ENCODE measurements at regions not wholly inside any gene's neighbourhood (a gene's known extent, or its start where the extent isn't known, plus 50 kb on each side); places are given as distances from the start of the nearest gene placed in this dataset.

DNA sequence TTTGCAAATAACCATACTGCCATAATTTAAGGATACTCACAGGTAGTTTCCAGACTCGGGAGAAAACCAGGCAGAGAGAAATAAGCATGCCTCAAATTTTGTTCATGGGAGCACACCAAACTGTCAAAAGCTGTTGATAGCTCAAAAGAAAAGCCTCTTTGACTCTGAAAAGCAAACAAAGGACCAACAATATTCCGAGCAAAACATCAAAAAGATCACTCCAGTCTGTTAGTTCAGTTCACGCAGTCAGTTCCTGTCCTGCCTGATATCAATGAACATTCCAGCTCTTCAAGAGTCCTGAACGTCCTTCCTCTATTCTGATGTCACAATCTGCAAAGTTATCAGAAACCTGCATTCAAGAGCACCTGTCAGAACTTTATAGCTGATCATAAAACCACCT, 78.7 kb downstream of the RRM2 start:
- WGBS, 2 donors = 66 to 80% methylated on average over 4 of the region's 4 CpGs
- Histone ChIP-seq H3K4me1 (no peaks in the 10 kb centered on the region), H3K9me3 (no peaks in the 10 kb centered on the region), H3K36me3 (no peaks in the 10 kb centered on the region), H3K27me3 (no peaks in the 10 kb centered on the region), H3K4me3 (no peak overlapping the region), H3K27ac (no peak overlapping the region)
- TF ChIP-seq, protein P1, sequence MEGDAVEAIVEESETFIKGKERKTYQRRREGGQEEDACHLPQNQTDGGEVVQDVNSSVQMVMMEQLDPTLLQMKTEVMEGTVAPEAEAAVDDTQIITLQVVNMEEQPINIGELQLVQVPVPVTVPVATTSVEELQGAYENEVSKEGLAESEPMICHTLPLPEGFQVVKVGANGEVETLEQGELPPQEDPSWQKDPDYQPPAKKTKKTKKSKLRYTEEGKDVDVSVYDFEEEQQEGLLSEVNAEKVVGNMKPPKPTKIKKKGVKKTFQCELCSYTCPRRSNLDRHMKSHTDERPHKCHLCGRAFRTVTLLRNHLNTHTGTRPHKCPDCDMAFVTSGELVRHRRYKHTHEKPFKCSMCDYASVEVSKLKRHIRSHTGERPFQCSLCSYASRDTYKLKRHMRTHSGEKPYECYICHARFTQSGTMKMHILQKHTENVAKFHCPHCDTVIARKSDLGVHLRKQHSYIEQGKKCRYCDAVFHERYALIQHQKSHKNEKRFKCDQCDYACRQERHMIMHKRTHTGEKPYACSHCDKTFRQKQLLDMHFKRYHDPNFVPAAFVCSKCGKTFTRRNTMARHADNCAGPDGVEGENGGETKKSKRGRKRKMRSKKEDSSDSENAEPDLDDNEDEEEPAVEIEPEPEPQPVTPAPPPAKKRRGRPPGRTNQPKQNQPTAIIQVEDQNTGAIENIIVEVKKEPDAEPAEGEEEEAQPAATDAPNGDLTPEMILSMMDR (IDR thresholded peaks at IDR 0.05) = no peak
- TF ChIP-seq POLR2A (IDR thresholded peaks at IDR 0.05) = no peak
- DNase-seq = no peak
- intact Hi-C loops (cut with DNase I) = no loop called here

DNA sequence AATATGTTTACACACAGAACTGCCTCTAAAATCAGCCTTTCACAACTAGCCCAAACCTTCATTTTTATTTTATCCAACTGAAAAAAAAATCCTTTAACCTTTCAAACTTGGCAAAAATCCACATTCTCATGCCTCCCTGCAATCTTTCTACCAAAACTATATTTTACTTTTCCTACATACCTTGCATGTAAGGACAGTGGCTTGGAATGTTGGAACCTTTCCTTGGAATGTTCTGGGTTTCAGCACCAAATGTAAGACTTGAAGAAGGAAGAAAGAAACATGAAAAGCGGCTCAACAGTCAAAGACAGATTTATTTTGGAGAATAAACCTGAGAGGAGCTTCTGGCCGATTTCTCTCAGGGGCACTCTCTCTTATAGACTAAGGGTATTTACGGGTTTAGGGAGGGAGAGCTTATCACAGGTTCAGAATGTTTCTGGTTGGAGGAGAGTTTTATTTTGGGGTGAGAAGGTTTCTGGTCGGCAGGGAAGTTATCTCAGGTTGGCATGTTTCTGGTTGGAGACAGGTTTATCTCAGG, 79.7 kb downstream of the RRM2 start:
- no peak for DNase-seq
- intact Hi-C loops (cut with DNase I) = no loop called here

DNA sequence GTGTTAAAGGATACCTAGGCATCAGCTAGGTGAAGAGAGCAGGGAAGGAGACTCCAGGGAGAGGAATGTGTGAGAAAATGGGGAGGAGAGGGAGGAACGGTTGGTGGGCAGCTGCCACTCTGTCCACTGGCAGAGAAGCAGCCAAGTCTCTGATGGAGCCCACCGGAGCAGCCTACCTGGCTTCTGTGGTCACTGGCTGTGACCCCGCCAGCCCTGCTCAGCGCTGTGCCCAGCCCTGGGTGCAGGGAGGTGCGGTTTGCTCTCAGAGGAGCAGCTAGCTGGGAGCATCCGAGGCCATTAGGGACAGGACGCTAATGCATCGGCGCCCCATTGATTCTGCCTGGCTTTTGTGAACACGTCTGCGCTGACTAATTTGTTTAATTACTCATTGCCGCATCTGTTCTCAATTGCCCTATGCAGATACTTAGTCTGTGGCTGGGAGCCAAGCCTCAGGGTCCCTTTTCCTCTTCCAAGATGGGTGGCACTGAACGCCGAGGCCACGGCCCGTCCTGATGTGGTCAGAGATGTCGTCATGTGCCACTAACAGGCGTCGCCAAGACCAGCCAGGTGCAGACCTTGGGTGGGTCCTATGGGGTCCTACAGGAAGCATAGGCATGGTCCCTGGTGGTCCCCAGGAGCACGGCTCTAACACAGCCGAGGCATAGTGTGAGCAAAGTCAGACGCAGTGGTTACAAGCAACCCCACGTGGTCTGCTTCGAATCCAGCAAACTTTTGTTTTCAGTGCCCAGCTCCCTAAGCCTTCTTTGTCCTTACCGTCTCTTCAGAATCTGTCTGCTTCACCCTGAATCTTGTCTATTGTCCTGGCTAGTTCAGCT, 82.0 kb downstream of the RRM2 start:
- Histone ChIP-seq H3K4me3 (no peak overlapping the region), H3K27me3 (no peaks in the 10 kb centered on the region), H3K36me3 (no peaks in the 10 kb centered on the region), H3K27ac (no peak overlapping the region), H3K9me3 (no peaks in the 10 kb centered on the region), H3K4me1 (peaks cover 0 to 9% (median 3%) of the 10 kb centered on the region in 3 donors)
- WGBS, 2 donors = 86 to 89% methylated on average over 10 to 15 of the region's 25 CpGs
- DNase-seq = no peak
- TF ChIP-seq, protein P1 (IDR thresholded peaks at IDR 0.05) = no peak
- no peak for TF ChIP-seq POLR2A (IDR thresholded peaks at IDR 0.05)
- intact Hi-C loops (cut with DNase I) = no loop called here

More for the DNA sequence above, 79.7 kb downstream of the RRM2 start:
- WGBS, 2 donors = 54 to 69% methylated on average over 4 of the region's 4 CpGs
- Histone ChIP-seq H3K27ac (no peak overlapping the region), H3K4me3 (no peak overlapping the region), H3K4me1 (no peaks in the 10 kb centered on the region), H3K9me3 (no peaks in the 10 kb centered on the region), H3K27me3 (no peaks in the 10 kb centered on the region), H3K36me3 (no peaks in the 10 kb centered on the region)
- TF ChIP-seq, protein P1 (IDR thresholded peaks at IDR 0.05) = no peak
- no peak for TF ChIP-seq POLR2A (IDR thresholded peaks at IDR 0.05)

DNA sequence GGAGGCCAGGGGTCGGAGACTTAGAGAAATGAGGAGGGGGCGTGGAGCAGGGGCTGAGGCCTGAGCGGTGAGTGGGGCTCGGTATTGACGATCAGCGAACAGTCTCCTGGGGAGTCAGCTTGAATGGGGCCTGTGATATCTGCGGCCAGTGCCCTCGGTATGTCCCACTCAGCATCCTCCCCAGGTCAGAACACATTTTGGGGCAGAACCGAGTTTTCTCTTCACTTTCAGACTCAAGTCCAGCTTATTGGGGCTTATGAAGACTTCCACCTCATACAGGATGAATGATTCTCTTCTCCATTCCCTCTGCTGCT, 82.6 kb downstream of the RRM2 start:
- 81 to 95% methylated on average over 6 to 9 of the region's 9 CpGs for WGBS, 2 donors
- no peak overlapping the region for H3K4me3 ChIP-seq
- no peaks in the 10 kb centered on the region for H3K36me3 ChIP-seq
- H3K9me3 ChIP-seq = no peaks in the 10 kb centered on the region
- intact Hi-C loops (cut with DNase I) = no loop called here
- TF ChIP-seq, protein P1 (IDR thresholded peaks at IDR 0.05) = no peak
- no peak for TF ChIP-seq POLR2A (IDR thresholded peaks at IDR 0.05)
- H3K27me3 ChIP-seq = no peaks in the 10 kb centered on the region
- H3K27ac ChIP-seq = no peak overlapping the region
- DNase-seq = no peak
- H3K4me1 ChIP-seq = peaks cover 0 to 9% (median 3%) of the 10 kb centered on the region in 3 donors

DNA sequence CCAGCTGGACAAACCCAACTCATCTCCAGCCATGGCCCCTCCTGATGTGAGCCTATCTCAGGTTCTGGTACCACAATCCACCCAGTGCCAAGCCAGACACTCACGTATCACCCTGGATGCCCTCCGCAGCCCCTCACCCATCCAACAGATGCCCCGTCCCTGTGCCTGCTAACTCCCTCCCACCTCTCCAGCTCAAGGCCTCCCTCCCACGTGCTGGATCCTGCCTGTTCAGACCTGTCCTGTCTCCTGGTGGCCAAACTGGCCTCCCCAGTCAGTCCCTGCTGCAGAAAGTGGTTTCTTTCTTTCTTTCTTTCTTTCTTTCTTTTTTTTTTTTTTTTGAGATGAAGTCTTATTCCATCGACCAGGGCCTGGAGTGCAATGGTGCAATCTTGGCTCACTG, 86.2 kb downstream of the RRM2 start:
- WGBS, 2 donors = 52 to 69% methylated on average over 5 of the region's 5 CpGs
- no peaks in the 10 kb centered on the region for H3K9me3 ChIP-seq

More for the DNA sequence above, 86.2 kb downstream of the RRM2 start:
- DNase-seq = no peak
- H3K4me1 ChIP-seq = peaks cover 0 to 9% (median 3%) of the 10 kb centered on the region in 3 donors
- no peaks in the 10 kb centered on the region for H3K27me3 ChIP-seq
- H3K4me3 ChIP-seq = no peak overlapping the region
- TF ChIP-seq POLR2A (IDR thresholded peaks at IDR 0.05) = no peak
- TF ChIP-seq, protein P1 (IDR thresholded peaks at IDR 0.05) = no peak
- intact Hi-C loops (cut with DNase I) = no loop called here
- no peaks in the 10 kb centered on the region for H3K36me3 ChIP-seq
- H3K27ac ChIP-seq = no peak overlapping the region
